SK-N-SH (cell line): ENCODE measurements at regions not wholly inside any gene's neighbourhood (a gene's known extent, or its start where the extent isn't known, plus 50 kb on each side); places are given as distances from the start of the nearest gene placed in this dataset.

Source experiments
- CTCF ChIA-PET: fragments of 300-600, 350-600 bp; formaldehyde crosslinking; extraction: SDS; loops from one replicate; lab custom pipeline; 2021; lab: Yijun Ruan, JAX
- POLR2A ChIA-PET: fragments of 350-600 bp; sonication (Branson Sonifier 250); formaldehyde crosslinking; extraction: SDS; loops from one replicate; lab custom pipeline; 2020; ENCODE audit warnings: antibody characterized with exemption, inconsistent platforms; lab: Yijun Ruan, JAX
- DNase-seq: peaks from one replicate; pipeline ENCODE4 v3.0.0; 2012
- H2AFZ ChIP-seq: fragments of 200-600 bp; sonication (generic); 2 replicates; pipeline ENCODE4 v1.8.1; 2016; ENCODE audit warnings: antibody characterized with exemption, mild to moderate bottlenecking, low read depth
- H3F3A ChIP-seq: fragments of 200-600 bp; sonication (generic); replicated peaks from 2 replicates; pipeline ENCODE3; 2016; ENCODE audit warnings: antibody characterized with exemption, mild to moderate bottlenecking; ENCODE audit not compliant: insufficient read depth
- H3K27ac ChIP-seq, 2 experiments: fragments of 200-500 bp in 1 of 2; fragments of 200-600 bp in 1 of 2; sonication (Bioruptor generic) in 1 of 2; sonication (generic), shearing (Covaris generic) in 1 of 2; 2 replicates each; pipeline versions ENCODE4 v1.5.1 to v1.6.1; 2014 to 2016; ENCODE audit warnings: low read depth in 2 of 2, inconsistent platforms in 1 of 2, low read length in 1 of 2, mild to moderate bottlenecking in 1 of 2, mixed read lengths in 1 of 2
- H3K27me3 ChIP-seq: fragments of 200-600 bp; sonication (generic), shearing (Covaris generic); 2 replicates; pipeline ENCODE4 v1.6.1; 2016; ENCODE audit warnings: mixed run types; ENCODE audit not compliant: insufficient read depth
- H3K36me3 ChIP-seq, 2 experiments: fragments of 200-500 bp in 1 of 2; fragments of 200-600 bp in 1 of 2; sonication (Bioruptor generic) in 1 of 2; sonication (generic) in 1 of 2; replicated peaks in 1 of 2; 2 replicates each; pipeline versions ENCODE3 to v1.5.1; 2014 to 2016; ENCODE audit warnings: low read length in 1 of 2, mild to moderate bottlenecking in 1 of 2; ENCODE audit not compliant: insufficient read depth in 2 of 2, control insufficient read depth in 1 of 2
- H3K4me1 ChIP-seq, 2 experiments: fragments of 200-500 bp in 1 of 2; fragments of 200-600 bp in 1 of 2; sonication (Bioruptor generic) in 1 of 2; sonication (generic), shearing (Covaris generic) in 1 of 2; 2 replicates each; pipeline versions ENCODE4 v1.5.1 to v1.6.1; 2014 to 2016; ENCODE audit warnings: low read depth in 1 of 2, low read length in 1 of 2, mixed run types in 1 of 2; ENCODE audit not compliant: insufficient read depth in 2 of 2, control insufficient read depth in 1 of 2
- H3K4me2 ChIP-seq: fragments of 200-600 bp; sonication (generic), shearing (Covaris generic); 2 replicates; pipeline ENCODE4 v1.6.1; 2017; ENCODE audit warnings: mixed run types
- H3K4me3 ChIP-seq, 2 experiments: fragments of 200-500 bp in 1 of 2; fragments of 200-600 bp in 1 of 2; sonication (Bioruptor generic) in 1 of 2; sonication (generic), shearing (Covaris generic) in 1 of 2; 2 replicates each; pipeline versions ENCODE4 v1.5.1 to v1.8.1; 2014 to 2016; ENCODE audit warnings: low read depth in 2 of 2, inconsistent platforms in 1 of 2, low read length in 1 of 2, mild to moderate bottlenecking in 1 of 2, mixed read lengths in 1 of 2, moderate library complexity in 1 of 2
- H3K79me2 ChIP-seq: fragments of 200-600 bp; sonication (generic); 2 replicates; pipeline ENCODE4 v1.8.1; 2017; ENCODE audit warnings: mild to moderate bottlenecking; ENCODE audit not compliant: insufficient read depth
- H3K9ac ChIP-seq: fragments of 200-600 bp; sonication (generic); 2 replicates; pipeline ENCODE4 v1.6.1; 2017; ENCODE audit warnings: mixed run types
- H3K9me2 ChIP-seq: fragments of 200-600 bp; sonication (generic); 2 replicates; pipeline ENCODE4 v1.6.1; 2017; ENCODE audit warnings: mixed run types
- H3K9me3 ChIP-seq: fragments of 200-600 bp; sonication (generic); 2 replicates; pipeline ENCODE4 v1.6.1; 2017; ENCODE audit warnings: mixed run types, mild to moderate bottlenecking, moderate library complexity
- H4K20me1 ChIP-seq: fragments of 200-600 bp; sonication (generic); 2 replicates; pipeline ENCODE4 v1.6.1; 2017; ENCODE audit warnings: mild to moderate bottlenecking, mixed run types; ENCODE audit not compliant: insufficient read depth
- GABPA ChIP-seq: IDR thresholded peaks from 2 replicates; pipeline ENCODE4 v1.4.0; 2012; ENCODE audit warnings: low read depth, mild to moderate bottlenecking
- GATA2 ChIP-seq: sonication (generic); formaldehyde crosslinking; IDR thresholded peaks from 2 replicates; pipeline ENCODE4 v1.5.0; 2020; ENCODE audit warnings: mild to moderate bottlenecking, missing genetic modification reagents
- MAX ChIP-seq: IDR thresholded peaks from 2 replicates; pipeline ENCODE4 v1.4.0; 2012; ENCODE audit warnings: low read depth
- MEF2A ChIP-seq: IDR thresholded peaks from 2 replicates; pipeline ENCODE4 v1.4.0; 2012; ENCODE audit warnings: low read depth, borderline replicate concordance
- MXI1 ChIP-seq: IDR thresholded peaks from 2 replicates; pipeline ENCODE4 v1.6.1; 2012; ENCODE audit warnings: mild to moderate bottlenecking, low read depth, low read length, improper control_type of control experiment
- NRF1 ChIP-seq: IDR thresholded peaks from 2 replicates; pipeline ENCODE4 v1.6.1; 2012; ENCODE audit warnings: low read depth, mild to moderate bottlenecking, low read length
- RCOR1 ChIP-seq: fragments of 150-350 bp; IDR thresholded peaks from 2 replicates; pipeline ENCODE4 v1.6.1; 2017; ENCODE audit warnings: antibody characterized with exemption, low read length
- REST ChIP-seq: IDR thresholded peaks from 2 replicates; pipeline ENCODE4 v1.6.1; 2012; ENCODE audit warnings: mild to moderate bottlenecking, low read depth, low read length, moderate library complexity
- RXRA ChIP-seq: IDR thresholded peaks from 2 replicates; pipeline ENCODE4 v1.4.0; 2012; ENCODE audit warnings: low read depth, mild to moderate bottlenecking, borderline replicate concordance
- USF2 ChIP-seq: fragments of 150-350 bp; IDR thresholded peaks from 2 replicates; pipeline ENCODE4 v1.6.1; 2017; ENCODE audit warnings: antibody characterized with exemption, low read length, low read depth, borderline replicate concordance
- WGBS: methylation state at CpG from one replicate; pipeline ENCODE4 v1.1.6; 2017; ENCODE audit warnings: low lambda C conversion rate; 5-methylcytosine and 5-hydroxymethylcytosine counted together

GRCh38 chr5:163950248-163950647, 444.8 kb downstream of the MAT2B start:
- no peaks in the 10 kb centered on the region for H3K36me3 ChIP-seq
- TF ChIP-seq USF2 (no peak), MAX (no peak)
- no peak overlapping the region for H3K4me3 ChIP-seq
- H3K9ac ChIP-seq, result no peak overlapping the region
- H2AFZ ChIP-seq, result no peak overlapping the region
- H3K27me3 ChIP-seq, result no peaks in the 10 kb centered on the region
- no peaks in the 10 kb centered on the region for H3F3A ChIP-seq
- no peak overlapping the region for H3K27ac ChIP-seq
- H3K9me2 ChIP-seq, result no peaks in the 10 kb centered on the region
- H3K9me3 ChIP-seq, result no peaks in the 10 kb centered on the region
- CTCF ChIA-PET, result no interaction called here
- H3K4me2 ChIP-seq, result no peak overlapping the region
- no peak for DNase-seq
- WGBS, result 65% methylated on average over 3 of the region's 3 CpGs
- POLR2A ChIA-PET, result no interaction called here
- no peaks in the 10 kb centered on the region; a peak in 1 of 4 replicates for H3K4me1 ChIP-seq
- no peaks in the 10 kb centered on the region for H3K79me2 ChIP-seq
- H4K20me1 ChIP-seq, result no peaks in the 10 kb centered on the region

- ChIA-PET CTCF (no interaction called here), POLR2A (no interaction called here)
- WGBS, result 35% methylated on average over 4 of the region's 4 CpGs
- H3K4me3 ChIP-seq, result no peak overlapping the region
- no peaks in the 10 kb centered on the region for H4K20me1 ChIP-seq
- no peaks in the 10 kb centered on the region for H3K4me1 ChIP-seq
- no peaks in the 10 kb centered on the region for H3K9me2 ChIP-seq
- no peaks in the 10 kb centered on the region for H3K27me3 ChIP-seq
- TF ChIP-seq GATA2 (CRISPR knock-in tag), result no peak
- TF ChIP-seq GABPA, result no peak
- TF ChIP-seq MXI1, result no peak
- no peak for TF ChIP-seq REST
- TF ChIP-seq RCOR1, result no peak
- TF ChIP-seq RXRA, result no peak
- no peak for TF ChIP-seq MEF2A
- no peak for TF ChIP-seq NRF1
- H3K9me3 ChIP-seq, result no peaks in the 10 kb centered on the region
- no peak overlapping the region for H3K9ac ChIP-seq
- H3F3A ChIP-seq, result no peaks in the 10 kb centered on the region
- H3K27ac ChIP-seq, result no peak overlapping the region
- no peak overlapping the region for H3K4me2 ChIP-seq
- no peak for DNase-seq
- H3K79me2 ChIP-seq, result no peaks in the 10 kb centered on the region
- H3K36me3 ChIP-seq, result no peaks in the 10 kb centered on the region
- H2AFZ ChIP-seq, result no peak overlapping the region
Measured at GRCh38 chr5:163951069-163951468, 445.6 kb downstream of the MAT2B start.
